ENCODE measurements at regions not wholly inside any gene's neighbourhood (a gene's known extent, or its start where the extent isn't known, plus 50 kb on each side); places are given as distances from the start of the nearest gene placed in this dataset.

- no peak for TF ChIP-seq JUND (IDR thresholded peaks at IDR 0.05; ENCODE audit: low read depth)
- in situ Hi-C loops (cut with HindIII; ENCODE audit: low pct_unique_long_range_greater_than_20kb, low sequenced_read_pairs), result no loop called here
- DNase-seq (ENCODE audit: low read depth in 1 of 2, low spot score in 1 of 2), result no peak
Observed at GRCh38 chr18:73079920-73080319, 212.1 kb upstream of the NETO1 start.

GRCh38 chr18:73060666-73061288 lies 193.0 kb upstream of the NETO1 start:
- in situ Hi-C loops (cut with HindIII; ENCODE audit: low pct_unique_long_range_greater_than_20kb, low sequenced_read_pairs), result no loop called here
- TF ChIP-seq JUND (IDR thresholded peaks at IDR 0.05; ENCODE audit: low read depth), result no peak
- no peak for DNase-seq (ENCODE audit: low read depth in 1 of 2, low spot score in 1 of 2)

DNA sequence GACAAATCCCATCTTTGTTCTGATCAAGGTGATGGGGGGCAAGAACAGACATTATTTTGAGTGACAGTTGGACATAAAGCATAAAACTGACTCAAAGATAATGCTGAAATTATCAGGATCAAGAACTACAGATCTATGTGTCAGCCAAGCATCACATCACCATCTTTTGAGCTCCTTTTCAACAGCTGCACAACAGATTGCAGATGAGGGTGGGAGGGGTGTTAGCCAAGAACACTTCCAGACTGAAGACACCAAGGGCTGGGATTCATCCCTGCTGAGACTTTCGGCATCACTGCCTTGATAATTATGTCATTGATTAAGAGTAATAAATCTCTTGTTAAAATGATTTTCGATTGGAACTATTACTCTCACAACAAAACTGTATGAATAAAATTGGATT lies 191.5 kb upstream of the NETO1 start:
- in situ Hi-C loops (cut with HindIII; ENCODE audit: low pct_unique_long_range_greater_than_20kb, low sequenced_read_pairs), result no loop called here
- TF ChIP-seq JUND (IDR thresholded peaks at IDR 0.05; ENCODE audit: low read depth), result no peak
- DNase-seq (ENCODE audit: low read depth in 1 of 2, low spot score in 1 of 2), result no peak

DNA sequence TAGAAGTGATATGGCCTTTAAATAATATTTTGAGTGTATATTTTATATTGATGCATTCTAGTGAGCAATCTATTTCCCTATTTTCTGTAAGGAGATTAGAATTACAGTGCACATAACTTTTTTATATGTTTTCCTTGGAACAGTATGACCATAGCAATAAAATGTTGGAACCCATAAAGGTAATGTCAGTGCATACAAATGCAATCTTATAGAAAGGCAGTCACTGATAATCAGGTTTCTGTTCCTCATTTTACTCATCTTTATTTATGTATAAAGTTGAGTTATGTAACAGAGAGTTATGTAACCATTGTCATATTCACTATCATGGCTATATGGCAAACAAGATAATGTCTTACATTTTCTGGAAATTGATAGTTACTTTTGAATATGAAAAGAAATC lies 179.9 kb upstream of the NETO1 start:
- in situ Hi-C loops (cut with HindIII; ENCODE audit: low pct_unique_long_range_greater_than_20kb, low sequenced_read_pairs), result no loop called here
- TF ChIP-seq JUND (IDR thresholded peaks at IDR 0.05; ENCODE audit: low read depth), result no peak
- DNase-seq (ENCODE audit: low read depth in 1 of 2, low spot score in 1 of 2), result no peak

- DNase-seq (ENCODE audit: low read depth in 1 of 2, low spot score in 1 of 2), result no peak
- no peak for TF ChIP-seq JUND (IDR thresholded peaks at IDR 0.05; ENCODE audit: low read depth)
- in situ Hi-C loops (cut with HindIII; ENCODE audit: low pct_unique_long_range_greater_than_20kb, low sequenced_read_pairs), result no loop called here
Observed at GRCh38 chr18:73045037-73045436, 177.2 kb upstream of the NETO1 start.

GRCh38 chr18:73043611-73044010 lies 175.8 kb upstream of the NETO1 start:
- in situ Hi-C loops (cut with HindIII; ENCODE audit: low pct_unique_long_range_greater_than_20kb, low sequenced_read_pairs), result no loop called here
- DNase-seq (ENCODE audit: low read depth in 1 of 2, low spot score in 1 of 2), result no peak
- no peak for TF ChIP-seq JUND (IDR thresholded peaks at IDR 0.05; ENCODE audit: low read depth)

DNA sequence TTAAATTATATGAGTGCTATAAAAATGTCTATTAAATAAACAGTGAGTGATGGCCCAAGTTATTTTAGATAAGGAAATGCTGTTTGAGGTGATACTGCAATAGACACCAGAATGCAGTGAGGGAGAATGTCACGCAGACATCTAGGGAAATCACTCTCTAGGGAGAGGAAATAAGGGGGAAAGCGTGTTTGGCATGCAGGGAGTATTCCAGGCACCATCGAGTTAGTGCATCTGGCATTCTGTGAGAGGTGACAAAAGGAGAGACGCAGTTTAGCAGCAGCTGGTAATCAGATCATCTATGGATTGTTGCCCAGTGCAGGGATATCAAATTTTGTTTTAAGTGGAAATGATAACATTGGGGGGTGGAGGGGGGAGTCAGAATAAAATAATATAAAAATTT lies 175.4 kb upstream of the NETO1 start:
- TF ChIP-seq JUND (IDR thresholded peaks at IDR 0.05; ENCODE audit: low read depth), result no peak
- in situ Hi-C loops (cut with HindIII; ENCODE audit: low pct_unique_long_range_greater_than_20kb, low sequenced_read_pairs), result no loop called here
- no peak for DNase-seq (ENCODE audit: low read depth in 1 of 2, low spot score in 1 of 2)

GRCh38 chr18:73040247-73040646 lies 172.5 kb upstream of the NETO1 start:
- in situ Hi-C loops (cut with HindIII; ENCODE audit: low pct_unique_long_range_greater_than_20kb, low sequenced_read_pairs), result no loop called here
- no peak for DNase-seq (ENCODE audit: low read depth in 1 of 2, low spot score in 1 of 2)
- no peak for TF ChIP-seq JUND (IDR thresholded peaks at IDR 0.05; ENCODE audit: low read depth)

DNA sequence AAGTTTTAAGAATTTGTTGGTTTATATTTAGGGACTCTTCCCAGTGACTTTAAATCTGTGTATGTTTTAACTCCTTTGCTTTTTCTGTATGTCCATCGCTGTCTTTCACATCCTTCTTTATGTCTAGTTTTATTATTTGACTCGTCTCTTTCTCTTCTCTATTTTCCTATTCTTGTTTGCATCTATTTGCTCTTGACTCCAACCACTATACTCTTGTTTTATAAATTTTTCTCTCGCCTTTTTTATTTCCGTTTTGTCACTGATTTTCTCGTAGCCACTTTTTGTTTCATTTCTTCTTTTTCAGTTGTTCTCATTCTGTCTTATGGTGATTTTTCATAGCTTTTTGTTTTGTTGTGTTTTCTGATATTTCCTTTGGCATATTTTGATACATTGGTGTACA lies 170.5 kb upstream of the NETO1 start:
- no peak for TF ChIP-seq JUND (IDR thresholded peaks at IDR 0.05; ENCODE audit: low read depth)
- in situ Hi-C loops (cut with HindIII; ENCODE audit: low pct_unique_long_range_greater_than_20kb, low sequenced_read_pairs), result no loop called here
- no peak for DNase-seq (ENCODE audit: low read depth in 1 of 2, low spot score in 1 of 2)

DNA sequence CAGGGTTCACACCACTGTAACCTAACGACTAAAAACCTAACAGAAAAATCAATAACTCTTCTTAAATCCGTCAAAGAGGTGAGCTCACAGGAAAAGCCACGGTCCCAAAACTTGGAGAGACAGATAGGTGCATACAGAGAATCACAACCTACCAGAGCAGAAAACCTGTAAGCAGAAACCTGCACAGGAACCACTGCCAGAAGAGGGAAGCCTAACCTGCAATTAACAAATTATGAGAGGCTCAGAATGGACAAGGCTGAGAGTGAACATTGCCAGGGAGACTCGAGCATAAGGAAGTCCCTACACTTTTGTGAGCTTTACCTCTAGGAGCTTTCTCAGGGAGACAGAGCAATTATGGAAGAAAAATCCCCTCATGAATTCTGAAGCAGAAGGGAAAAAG lies 156.2 kb upstream of the NETO1 start:
- in situ Hi-C loops (cut with HindIII; ENCODE audit: low pct_unique_long_range_greater_than_20kb, low sequenced_read_pairs), result no loop called here
- DNase-seq (ENCODE audit: low read depth in 1 of 2, low spot score in 1 of 2), result peak; percentile 8 to 49
- TF ChIP-seq JUND (IDR thresholded peaks at IDR 0.05; ENCODE audit: low read depth), result no peak

DNA sequence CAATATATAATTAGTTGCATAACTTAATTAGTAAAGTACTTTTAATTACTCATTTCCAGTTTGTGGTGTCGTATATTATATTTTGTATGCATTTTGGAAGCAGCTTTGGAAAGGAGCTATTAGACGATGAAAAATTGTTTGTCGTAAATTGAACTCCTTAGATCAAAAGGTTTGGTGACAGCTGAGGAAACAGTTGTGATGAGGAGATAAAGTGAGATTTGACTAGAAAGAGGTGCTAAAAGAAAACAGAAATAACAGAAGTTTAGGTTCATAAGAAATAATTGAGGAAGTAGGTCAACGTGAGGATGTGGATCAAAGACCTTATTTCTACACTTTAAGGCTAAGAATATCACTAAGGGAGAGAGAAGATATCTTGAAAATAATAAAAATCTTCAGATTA lies 141.9 kb upstream of the NETO1 start:
- in situ Hi-C loops (cut with HindIII; ENCODE audit: low pct_unique_long_range_greater_than_20kb, low sequenced_read_pairs), result no loop called here
- no peak for TF ChIP-seq JUND (IDR thresholded peaks at IDR 0.05; ENCODE audit: low read depth)
- no peak for DNase-seq (ENCODE audit: low read depth in 1 of 2, low spot score in 1 of 2)

DNA sequence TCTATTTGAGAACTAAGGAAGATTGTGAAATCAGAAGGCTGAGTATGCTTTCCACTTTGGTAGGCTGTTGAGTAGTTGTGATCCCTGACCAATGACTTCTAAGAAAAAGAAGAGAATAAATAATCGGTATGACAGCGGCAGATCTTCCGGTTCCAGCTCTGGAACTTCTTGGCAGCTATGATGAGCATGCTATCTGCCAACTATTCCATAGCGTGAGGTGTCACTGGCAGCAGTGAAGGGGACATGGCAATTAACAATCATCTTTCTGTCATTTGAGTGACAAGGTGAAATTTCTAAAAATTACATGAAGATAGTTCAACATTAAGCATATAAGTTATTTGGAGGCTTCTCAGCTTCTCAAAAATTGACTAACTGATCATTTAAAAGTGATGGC lies 140.1 kb upstream of the NETO1 start:
- in situ Hi-C loops (cut with HindIII; ENCODE audit: low pct_unique_long_range_greater_than_20kb, low sequenced_read_pairs), result no loop called here
- no peak for DNase-seq (ENCODE audit: low read depth in 1 of 2, low spot score in 1 of 2)
- TF ChIP-seq JUND (IDR thresholded peaks at IDR 0.05; ENCODE audit: low read depth), result no peak

DNA sequence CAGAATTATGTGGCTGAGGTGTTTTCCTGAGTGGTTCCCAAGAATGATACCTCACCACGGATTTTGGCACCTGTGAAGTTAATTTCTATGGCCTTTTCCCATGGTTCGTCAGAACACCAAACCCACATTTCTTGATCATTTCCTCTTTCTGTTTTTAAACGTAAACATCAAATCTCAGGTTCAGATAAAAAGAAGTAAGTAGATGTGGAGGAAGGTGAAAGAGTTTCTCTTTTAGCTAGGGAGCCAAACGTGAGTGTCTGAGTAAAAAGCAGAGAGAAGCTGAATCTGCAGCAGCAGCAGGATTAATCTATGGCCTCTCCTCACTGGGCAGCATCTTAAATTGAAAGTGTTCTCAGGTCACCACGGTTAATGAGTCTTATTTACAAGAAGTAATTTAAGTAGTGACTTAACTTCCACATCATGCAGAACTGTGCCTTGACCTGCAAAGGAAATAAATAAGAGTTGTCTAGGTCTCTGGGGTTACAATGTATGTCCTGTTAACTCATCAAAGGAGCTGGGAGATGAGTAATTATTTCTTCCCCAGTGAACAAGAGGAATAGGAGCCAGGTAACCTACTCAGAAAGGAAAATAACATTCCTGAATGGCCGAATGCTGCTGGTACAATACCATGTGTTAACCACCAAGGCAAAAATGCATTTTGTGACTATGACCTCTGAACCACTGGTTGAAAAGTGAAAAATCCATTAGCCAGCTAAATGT lies 139.6 kb upstream of the NETO1 start:
- in situ Hi-C loops (cut with HindIII; ENCODE audit: low pct_unique_long_range_greater_than_20kb, low sequenced_read_pairs), result no loop called here
- no peak for DNase-seq (ENCODE audit: low read depth in 1 of 2, low spot score in 1 of 2)
- TF ChIP-seq JUND (IDR thresholded peaks at IDR 0.05; ENCODE audit: low read depth), result no peak

DNA sequence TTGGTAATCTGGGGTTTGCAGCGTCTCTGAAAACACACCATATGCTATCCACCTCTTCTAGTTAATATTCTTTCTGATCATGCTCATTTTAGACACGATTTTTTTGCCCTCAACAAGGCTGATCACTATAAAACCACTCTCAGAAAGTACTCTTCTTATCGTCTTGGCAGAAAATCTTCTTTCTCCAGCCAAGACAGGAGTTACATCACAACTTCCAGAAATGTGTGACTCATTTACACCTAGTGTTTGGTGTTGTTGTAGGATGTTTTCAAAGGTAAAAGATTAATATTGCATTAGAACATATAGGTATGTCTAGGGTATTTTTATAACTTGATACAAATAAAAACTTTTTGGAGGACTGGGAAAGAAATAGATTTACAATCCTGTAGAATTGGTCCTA lies 138.5 kb upstream of the NETO1 start:
- no peak for TF ChIP-seq JUND (IDR thresholded peaks at IDR 0.05; ENCODE audit: low read depth)
- in situ Hi-C loops (cut with HindIII; ENCODE audit: low pct_unique_long_range_greater_than_20kb, low sequenced_read_pairs), result no loop called here
- DNase-seq (ENCODE audit: low read depth in 1 of 2, low spot score in 1 of 2), result no peak

Measured in T47D (cell line).